Gastroesophageal sphincter (tissue), 4 donors: ENCODE measurements at regions not wholly inside any gene's neighbourhood (a gene's known extent, or its start where the extent isn't known, plus 50 kb on each side); places are given as distances from the start of the nearest gene placed in this dataset.

Experiments
- ATAC-seq: fragments of 150-250 bp; one replicate; pipeline ENCODE4 v1.9.1; 2016; ENCODE audit warnings: mild to moderate bottlenecking, moderate library complexity
- H3K27ac ChIP-seq, 4 donors: fragments of 200-600 bp; sonication (generic) in 3 of 4; 1 replicate in 3 of 4; 2 replicates in 1 of 4; pipeline ENCODE4 v1.5.1; 2016 to 2019
- H3K27me3 ChIP-seq: fragments of 200-600 bp; sonication (generic); one replicate; pipeline ENCODE4 v1.5.1; 2019
- H3K36me3 ChIP-seq, 2 donors: fragments of 200-600 bp; sonication (generic); one replicate each; pipeline ENCODE4 v1.5.1; 2019; ENCODE audit warnings: control low read depth in 1 of 2
- H3K4me1 ChIP-seq, 3 donors: fragments of 200-600 bp; sonication (generic); 1 replicate in 2 of 3; 2 replicates in 1 of 3; pipeline ENCODE4 v1.5.1; 2016 to 2019; ENCODE audit warnings: control low read depth in 2 of 3
- H3K4me3 ChIP-seq, 2 donors: fragments of 200-600 bp; sonication (generic); one replicate each; pipeline ENCODE4 v1.5.1; 2019; ENCODE audit warnings: mild to moderate bottlenecking in 1 of 2, moderate library complexity in 1 of 2
- H3K9me3 ChIP-seq, 3 donors: fragments of 200-600 bp; sonication (generic); one replicate each; pipeline ENCODE4 v1.5.1; 2017 to 2019; ENCODE audit warnings: control low read depth in 2 of 3
- EP300 ChIP-seq: sonication (generic); formaldehyde crosslinking; IDR thresholded peaks from one replicate; pipeline ENCODE4 v1.6.1; 2017; ENCODE audit warnings: antibody characterized with exemption, mild to moderate bottlenecking
- POLR2A ChIP-seq, 2 donors: fragments of 450-650 bp; IDR thresholded peaks; one replicate each; pipeline ENCODE4 v1.6.1; 2017; ENCODE audit warnings: antibody characterized with exemption in 2 of 2, mild to moderate bottlenecking in 2 of 2, moderate library complexity in 1 of 2
- POLR2AphosphoS5 ChIP-seq: sonication (generic); formaldehyde crosslinking; IDR thresholded peaks from one replicate; pipeline ENCODE4 v1.6.1; 2017; ENCODE audit warnings: antibody characterized with exemption
- WGBS, 2 donors: methylation state at CpG; one replicate each; pipeline ENCODE4 v1.1.5; 2018; ENCODE audit warnings: low coverage in 1 of 2; 5-methylcytosine and 5-hydroxymethylcytosine counted together
- TF ChIP-seq, protein P1 (sequence below), 4 experiments: fragments of 200-600 bp in 2 of 4; fragments of 450-650 bp in 2 of 4; sonication (generic) in 1 of 4; IDR thresholded peaks; one replicate each; pipeline ENCODE4 v1.5.1; 2017 to 2019; ENCODE audit warnings: antibody characterized with exemption in 4 of 4, mild to moderate bottlenecking in 2 of 4, moderate library complexity in 2 of 4

DNA sequence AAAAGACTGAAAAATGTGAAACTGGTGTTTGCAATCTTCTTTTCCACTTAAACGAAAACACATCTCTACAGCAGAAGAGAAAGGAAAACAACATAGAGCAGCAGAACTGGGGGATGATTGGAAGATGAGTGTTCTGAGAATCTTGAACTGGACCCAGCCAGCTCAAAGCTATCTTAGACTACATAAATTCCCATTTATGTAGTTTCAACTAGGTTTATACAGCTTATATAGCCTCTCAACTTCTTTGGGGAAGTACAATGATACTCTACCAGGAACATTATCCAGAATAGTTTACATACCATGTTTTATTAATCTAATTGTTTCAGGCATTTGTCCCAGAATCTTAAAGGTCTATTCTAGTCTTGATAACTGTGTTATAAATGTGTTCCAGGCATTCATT lies 658.2 kb upstream of the LMCD1 start:
- 17 to 29% methylated on average over 1 of the region's 1 CpG for WGBS, 2 donors
- Histone ChIP-seq H3K4me3 (no peak overlapping the region), H3K9me3 (no peaks in the 10 kb centered on the region), H3K27me3 (no peaks in the 10 kb centered on the region), H3K36me3 (no peaks in the 10 kb centered on the region), H3K4me1 (peaks cover 0 to 12% (median 0%) of the 10 kb centered on the region in 3 donors), H3K27ac (no peak overlapping the region)
- TF ChIP-seq, protein P1, sequence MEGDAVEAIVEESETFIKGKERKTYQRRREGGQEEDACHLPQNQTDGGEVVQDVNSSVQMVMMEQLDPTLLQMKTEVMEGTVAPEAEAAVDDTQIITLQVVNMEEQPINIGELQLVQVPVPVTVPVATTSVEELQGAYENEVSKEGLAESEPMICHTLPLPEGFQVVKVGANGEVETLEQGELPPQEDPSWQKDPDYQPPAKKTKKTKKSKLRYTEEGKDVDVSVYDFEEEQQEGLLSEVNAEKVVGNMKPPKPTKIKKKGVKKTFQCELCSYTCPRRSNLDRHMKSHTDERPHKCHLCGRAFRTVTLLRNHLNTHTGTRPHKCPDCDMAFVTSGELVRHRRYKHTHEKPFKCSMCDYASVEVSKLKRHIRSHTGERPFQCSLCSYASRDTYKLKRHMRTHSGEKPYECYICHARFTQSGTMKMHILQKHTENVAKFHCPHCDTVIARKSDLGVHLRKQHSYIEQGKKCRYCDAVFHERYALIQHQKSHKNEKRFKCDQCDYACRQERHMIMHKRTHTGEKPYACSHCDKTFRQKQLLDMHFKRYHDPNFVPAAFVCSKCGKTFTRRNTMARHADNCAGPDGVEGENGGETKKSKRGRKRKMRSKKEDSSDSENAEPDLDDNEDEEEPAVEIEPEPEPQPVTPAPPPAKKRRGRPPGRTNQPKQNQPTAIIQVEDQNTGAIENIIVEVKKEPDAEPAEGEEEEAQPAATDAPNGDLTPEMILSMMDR (IDR thresholded peaks at IDR 0.05) = no peak
- no peak for TF ChIP-seq EP300
- TF ChIP-seq POLR2AphosphoS5 = no peak
- TF ChIP-seq POLR2A (IDR thresholded peaks at IDR 0.05) = no peak
- ATAC-seq = no peak

DNA sequence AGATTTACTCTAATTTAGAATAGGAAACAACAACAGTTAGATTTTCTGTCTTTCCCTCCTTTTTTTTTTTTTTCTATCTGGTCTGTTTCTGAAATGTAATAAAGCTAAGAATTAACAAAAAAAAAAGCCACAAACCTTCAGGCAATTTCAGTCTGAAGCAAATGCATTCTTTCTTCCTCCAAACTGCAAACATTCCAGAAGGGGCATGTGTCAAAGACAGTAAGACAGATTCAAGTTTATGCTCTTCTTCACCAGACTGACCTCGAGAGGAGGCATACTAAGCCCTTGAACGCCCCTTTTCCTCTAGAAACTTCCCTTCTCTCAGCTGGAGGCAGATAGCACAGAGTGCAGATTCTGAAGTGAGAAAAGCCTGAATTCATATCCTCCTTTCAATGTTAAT lies 654.6 kb upstream of the LMCD1 start:
- Histone ChIP-seq H3K9me3 (no peaks in the 10 kb centered on the region), H3K4me1 (peaks cover 0 to under 1% (median 0%) of the 10 kb centered on the region in 3 donors), H3K36me3 (no peaks in the 10 kb centered on the region), H3K4me3 (no peak overlapping the region), H3K27me3 (no peaks in the 10 kb centered on the region), H3K27ac (no peak overlapping the region)
- TF ChIP-seq, protein P1 (IDR thresholded peaks at IDR 0.05) = no peak
- TF ChIP-seq EP300 = no peak
- no peak for TF ChIP-seq POLR2A (IDR thresholded peaks at IDR 0.05)
- TF ChIP-seq POLR2AphosphoS5 = no peak
- 24% methylated on average over 2 of the region's 2 CpGs; no CpG with 5 or more reads in 1 of the 2 donors for WGBS, 2 donors
- no peak for ATAC-seq

DNA sequence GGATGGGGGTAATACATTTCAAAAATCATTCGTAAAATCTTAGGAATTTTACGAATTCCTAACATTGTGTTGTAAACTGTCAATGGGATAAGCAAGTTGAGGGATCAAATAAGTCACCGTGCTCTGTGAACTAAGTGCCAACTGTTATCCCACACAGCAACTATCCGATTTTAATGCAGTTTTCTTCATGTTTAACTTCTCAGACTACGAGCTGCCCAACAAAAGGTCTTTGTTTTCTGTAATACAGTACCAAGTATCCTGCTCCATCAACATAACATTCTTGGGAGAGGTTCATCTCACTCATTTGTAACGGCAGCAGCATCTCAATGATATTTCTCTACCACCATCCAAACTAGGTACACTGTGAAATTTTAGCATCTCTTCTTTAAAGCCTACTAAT lies 654.1 kb upstream of the LMCD1 start:
- Histone ChIP-seq H3K27ac (no peak overlapping the region), H3K4me1 (no peaks in the 10 kb centered on the region), H3K9me3 (no peaks in the 10 kb centered on the region), H3K27me3 (no peaks in the 10 kb centered on the region), H3K4me3 (no peak overlapping the region), H3K36me3 (no peaks in the 10 kb centered on the region)
- no peak for ATAC-seq
- TF ChIP-seq POLR2A (IDR thresholded peaks at IDR 0.05) = no peak
- TF ChIP-seq, protein P1 (IDR thresholded peaks at IDR 0.05) = no peak
- no peak for TF ChIP-seq POLR2AphosphoS5
- no peak for TF ChIP-seq EP300
- 80 to 89% methylated on average over 6 of the region's 6 CpGs for WGBS, 2 donors

DNA sequence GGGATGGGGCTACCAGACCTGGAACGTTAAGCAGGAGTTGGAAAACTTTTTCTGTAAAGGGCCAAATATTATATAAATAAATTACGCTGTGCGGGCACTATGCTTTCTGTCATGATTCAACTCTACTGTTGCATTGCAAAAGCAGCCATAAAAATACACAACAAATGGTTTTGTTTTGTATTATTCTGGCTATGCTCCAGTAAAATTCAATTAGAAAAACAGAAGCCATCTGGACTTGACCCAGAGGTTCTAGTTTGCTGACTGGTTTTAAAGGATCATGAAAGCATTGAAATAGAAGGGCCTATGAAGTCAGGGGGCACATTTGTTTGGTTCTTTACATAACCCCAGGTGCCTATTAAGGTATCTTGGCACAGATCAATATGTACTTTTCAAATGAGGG lies 647.4 kb upstream of the LMCD1 start:
- no peak overlapping the region for H3K27ac ChIP-seq
- no peaks in the 10 kb centered on the region for H3K9me3 ChIP-seq
- no peaks in the 10 kb centered on the region for H3K27me3 ChIP-seq
- ATAC-seq = no peak
- H3K4me3 ChIP-seq = no peak overlapping the region
- TF ChIP-seq EP300 (no peak), POLR2A (IDR thresholded peaks at IDR 0.05) (no peak), POLR2AphosphoS5 (no peak)
- TF ChIP-seq, protein P1 (IDR thresholded peaks at IDR 0.05) = no peak
- WGBS, 2 donors = 78 to 100% methylated on average over 3 of the region's 3 CpGs
- no peaks in the 10 kb centered on the region for H3K36me3 ChIP-seq
- no peaks in the 10 kb centered on the region for H3K4me1 ChIP-seq

DNA sequence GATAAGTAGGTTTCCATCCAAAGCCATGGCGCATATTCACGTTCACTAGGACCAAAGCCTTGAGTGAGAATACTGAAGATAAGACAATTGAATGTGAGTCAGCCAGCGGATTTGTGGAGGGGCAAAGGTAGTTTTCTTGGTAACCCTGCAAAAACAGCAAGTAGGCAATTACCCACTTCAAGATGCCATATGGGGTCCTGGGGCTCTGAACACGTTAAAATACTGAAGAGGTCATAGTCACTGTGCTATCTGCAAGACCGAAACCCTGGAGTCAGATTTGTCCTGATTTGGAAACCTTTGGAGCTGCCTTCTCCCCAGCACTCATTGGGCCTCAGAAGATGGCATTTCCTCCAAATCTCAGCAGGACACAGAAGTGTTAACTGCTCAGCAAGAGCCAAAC lies 646.9 kb upstream of the LMCD1 start:
- no peaks in the 10 kb centered on the region for H3K27me3 ChIP-seq
- H3K27ac ChIP-seq = no peak overlapping the region
- H3K36me3 ChIP-seq = no peaks in the 10 kb centered on the region
- H3K4me3 ChIP-seq = no peak overlapping the region
- TF ChIP-seq, protein P1 (IDR thresholded peaks at IDR 0.05) = no peak
- no peak for TF ChIP-seq EP300
- no peak for TF ChIP-seq POLR2AphosphoS5
- TF ChIP-seq POLR2A (IDR thresholded peaks at IDR 0.05) = no peak
- 88 to 96% methylated on average over 3 to 4 of the region's 5 CpGs for WGBS, 2 donors
- no peak for ATAC-seq
- H3K4me1 ChIP-seq = no peaks in the 10 kb centered on the region
- no peaks in the 10 kb centered on the region for H3K9me3 ChIP-seq
